HG03095 (cell line): ENCODE measurements at regions not wholly inside any gene's neighbourhood (a gene's known extent, or its start where the extent isn't known, plus 50 kb on each side); places are given as distances from the start of the nearest gene placed in this dataset.
"Not testable (repeated sequence)": the region's sequence is repeated elsewhere in the genome, so short reads cannot be mapped to it uniquely, and the experiment has no call there.

Experiments used
- ATAC-seq: cut with Tn5 transposase; IDR thresholded peaks from one replicate; pipeline ENCODE4 v1.9.1; 2021; ENCODE audit warnings: moderate library complexity; ENCODE audit not compliant: unreplicated experiment

GRCh38 chr7:9671979-9672917, 1238.8 kb downstream of the NXPH1 start:
- ATAC-seq: no peak

- no peak for ATAC-seq
Measured at GRCh38 chr7:9680713-9681112, 1247.3 kb downstream of the NXPH1 start.

GRCh38 chr7:9681284-9681683, 1247.9 kb downstream of the NXPH1 start:
- ATAC-seq: no peak

- no peak for ATAC-seq
Measured at GRCh38 chr7:9691286-9691685, 1257.9 kb downstream of the NXPH1 start.

GRCh38 chr7:9698375-9698774, 1265.0 kb downstream of the NXPH1 start:
- ATAC-seq: no peak

GRCh38 chr7:9709216-9709615, 1264.5 kb upstream of the PHF14 start:
- no peak for ATAC-seq

- no peak for ATAC-seq
Measured at GRCh38 chr7:9711259-9711918, 1262.3 kb upstream of the PHF14 start.

- no peak for ATAC-seq
Measured at GRCh38 chr7:9718071-9718661, 1255.5 kb upstream of the PHF14 start.

- ATAC-seq: no peak
Measured at GRCh38 chr7:9719303-9719702, 1254.4 kb upstream of the PHF14 start.

GRCh38 chr7:9719721-9720120, 1254.0 kb upstream of the PHF14 start:
- no peak for ATAC-seq

- ATAC-seq: not testable (repeated sequence)
Measured at GRCh38 chr7:9725940-9726663, 1247.6 kb upstream of the PHF14 start.

GRCh38 chr7:9726811-9727210, 1246.9 kb upstream of the PHF14 start:
- not testable (repeated sequence) for ATAC-seq

- ATAC-seq: not testable (repeated sequence)
Measured at GRCh38 chr7:9727467-9727869, 1246.2 kb upstream of the PHF14 start.

GRCh38 chr7:9728014-9728657, 1245.5 kb upstream of the PHF14 start:
- not testable (repeated sequence) for ATAC-seq

- no peak for ATAC-seq
Measured at GRCh38 chr7:9752033-9752432, 1221.6 kb upstream of the PHF14 start.

- ATAC-seq: no peak
Measured at GRCh38 chr7:9761224-9761623, 1212.4 kb upstream of the PHF14 start.

GRCh38 chr7:9776900-9777299, 1196.8 kb upstream of the PHF14 start:
- no peak for ATAC-seq

GRCh38 chr7:9778367-9778766, 1195.3 kb upstream of the PHF14 start:
- ATAC-seq: no peak

GRCh38 chr7:9781710-9782109, 1192.0 kb upstream of the PHF14 start:
- no peak for ATAC-seq

GRCh38 chr7:9782275-9782674, 1191.4 kb upstream of the PHF14 start:
- ATAC-seq: no peak

GRCh38 chr7:9785211-9785610, 1188.5 kb upstream of the PHF14 start:
- ATAC-seq: no peak
